H9 (cell line): ENCODE measurements at regions not wholly inside any gene's neighbourhood (a gene's known extent, or its start where the extent isn't known, plus 50 kb on each side); places are given as distances from the start of the nearest gene placed in this dataset.

Experiments
- DNase-seq: peaks from one replicate; pipeline ENCODE4 v3.0.0-alpha.2; 2017
- H2AFZ ChIP-seq: one replicate; pipeline ENCODE4 v1.6.1; 2013; ENCODE audit warnings: mild to moderate bottlenecking, low read length, control low read depth, moderate library complexity
- H2AK5ac ChIP-seq: 2 replicates; pipeline ENCODE4 v1.6.1; 2013; ENCODE audit warnings: low read length, control low read depth, mixed read lengths; ENCODE audit not compliant: insufficient read length
- H2BK120ac ChIP-seq: one replicate; pipeline ENCODE4 v1.6.1; 2013; ENCODE audit warnings: low read depth, mild to moderate bottlenecking, low read length, control low read depth, inconsistent platforms; ENCODE audit not compliant: poor library complexity, severe bottlenecking
- H2BK12ac ChIP-seq: 2 replicates; pipeline ENCODE4 v1.6.1; 2013; ENCODE audit warnings: low read length, control low read depth, mixed read lengths, low read depth; ENCODE audit not compliant: insufficient read length
- H2BK15ac ChIP-seq: 2 replicates; pipeline ENCODE4 v1.6.1; 2013; ENCODE audit warnings: low read depth, low read length, control low read depth
- H2BK20ac ChIP-seq: one replicate; pipeline ENCODE4 v1.6.1; 2013; ENCODE audit warnings: low read depth, mild to moderate bottlenecking, low read length, control low read depth, inconsistent platforms; ENCODE audit not compliant: poor library complexity, severe bottlenecking
- H2BK5ac ChIP-seq: 2 replicates; pipeline ENCODE4 v1.6.1; 2013; ENCODE audit warnings: low read length, control low read depth, mixed read lengths; ENCODE audit not compliant: insufficient read length
- H3K14ac ChIP-seq: 2 replicates; pipeline ENCODE4 v1.6.1; 2013; ENCODE audit warnings: low read length, control low read depth; ENCODE audit not compliant: insufficient read depth
- H3K18ac ChIP-seq: 2 replicates; pipeline ENCODE4 v1.6.1; 2013; ENCODE audit warnings: low read depth, mild to moderate bottlenecking, mixed read lengths, low read length, control low read depth; ENCODE audit not compliant: insufficient read length
- H3K23ac ChIP-seq: 2 replicates; pipeline ENCODE4 v1.6.1; 2013; ENCODE audit warnings: low read length, control low read depth, mixed read lengths, low read depth; ENCODE audit not compliant: insufficient read length
- H3K23me2 ChIP-seq: 2 replicates; pipeline ENCODE4 v1.6.1; 2013; ENCODE audit warnings: low read depth, mild to moderate bottlenecking, mixed read lengths, low read length, control low read depth; ENCODE audit not compliant: insufficient read length, poor library complexity, severe bottlenecking
- H3K27ac ChIP-seq: 2 replicates; pipeline ENCODE4 v1.5.1; 2013; ENCODE audit warnings: low read length, control low read depth, mixed read lengths, low read depth; ENCODE audit not compliant: insufficient read length
- H3K27me3 ChIP-seq: 2 replicates; pipeline ENCODE4 v1.6.1; 2013; ENCODE audit warnings: low read length, control low read depth, inconsistent platforms; ENCODE audit not compliant: insufficient read depth
- H3K4ac ChIP-seq: 2 replicates; pipeline ENCODE4 v1.6.1; 2013; ENCODE audit warnings: low read depth, mild to moderate bottlenecking, control low read depth, inconsistent platforms, low read length, moderate library complexity
- H3K4me1 ChIP-seq: 2 replicates; pipeline ENCODE4 v1.6.1; 2013; ENCODE audit warnings: low read length, control low read depth, inconsistent platforms; ENCODE audit not compliant: insufficient read depth
- H3K4me2 ChIP-seq: 2 replicates; pipeline ENCODE4 v1.6.1; 2013; ENCODE audit warnings: low read length, control low read depth, mixed read lengths; ENCODE audit not compliant: insufficient read length, insufficient read depth
- H3K56ac ChIP-seq: 2 replicates; pipeline ENCODE4 v1.6.1; 2013; ENCODE audit warnings: low read depth, mild to moderate bottlenecking, mixed read lengths, low read length, control low read depth; ENCODE audit not compliant: insufficient read length
- H3K79me1 ChIP-seq: 2 replicates; pipeline ENCODE4 v1.6.1; 2013; ENCODE audit warnings: low read depth, mild to moderate bottlenecking, moderate library complexity, low read length, control low read depth, inconsistent platforms; ENCODE audit not compliant: insufficient read depth, poor library complexity, severe bottlenecking
- H3K79me2 ChIP-seq: 2 replicates; pipeline ENCODE4 v1.6.1; 2013; ENCODE audit warnings: low read length, control low read depth, inconsistent platforms; ENCODE audit not compliant: insufficient read depth
- H3K9ac ChIP-seq: 2 replicates; pipeline ENCODE4 v1.6.1; 2013; ENCODE audit warnings: low read length, control low read depth, mixed read lengths; ENCODE audit not compliant: insufficient read length; ENCODE audit errors: extremely low read depth
- H3K9me3 ChIP-seq: one replicate; pipeline ENCODE4 v1.6.1; 2013; ENCODE audit warnings: low read depth, low read length, inconsistent platforms; ENCODE audit not compliant: control insufficient read depth
- H3T11ph ChIP-seq: one replicate; pipeline ENCODE4 v1.6.1; 2013; ENCODE audit warnings: mild to moderate bottlenecking, low read length, control low read depth, inconsistent platforms
- H4K20me1 ChIP-seq: one replicate; pipeline ENCODE4 v1.6.1; 2013; ENCODE audit not compliant: control insufficient read depth, insufficient read length, insufficient read depth
- H4K5ac ChIP-seq: 2 replicates; pipeline ENCODE4 v1.6.1; 2013; ENCODE audit warnings: low read depth, mild to moderate bottlenecking, mixed read lengths, low read length, control low read depth; ENCODE audit not compliant: insufficient read length
- H4K8ac ChIP-seq: replicated peaks from 2 replicates; pipeline ENCODE4 v1.6.1; 2013; ENCODE audit warnings: low read length, control low read depth, mixed read lengths, low read depth; ENCODE audit not compliant: insufficient read length
- H4K91ac ChIP-seq: 2 replicates; pipeline ENCODE4 v1.6.1; 2013; ENCODE audit warnings: low read depth, mild to moderate bottlenecking, moderate library complexity, mixed read lengths, low read length, control low read depth; ENCODE audit not compliant: insufficient read length
- H3K27ac Mint-ChIP-seq, 3 experiments: 2 replicates in 2 of 3; 3 replicates in 1 of 3; pipeline ENCODE4 v1.8.0; 2020 to 2021; ENCODE audit warnings: mixed read lengths in 3 of 3, mild to moderate bottlenecking in 1 of 3, moderate library complexity in 1 of 3
- H3K27me3 Mint-ChIP-seq: 2 replicates; pipeline ENCODE4 v1.8.0; 2021; ENCODE audit warnings: low read depth, mild to moderate bottlenecking, moderate library complexity, mixed read lengths
- H3K36me3 Mint-ChIP-seq, 3 experiments: 2 replicates in 2 of 3; 3 replicates in 1 of 3; pipeline ENCODE4 v1.8.0; 2020 to 2021; ENCODE audit warnings: low read depth in 3 of 3, mixed read lengths in 3 of 3; ENCODE audit not compliant: insufficient read depth in 1 of 3
- H3K4me1 Mint-ChIP-seq, 2 experiments: 2 replicates each; pipeline ENCODE4 v1.8.0; 2020; ENCODE audit warnings: mixed read lengths in 2 of 2
- H3K4me3 Mint-ChIP-seq, 2 experiments: 2 replicates in 1 of 2; 3 replicates in 1 of 2; pipeline ENCODE4 v1.8.0; 2020 to 2021; ENCODE audit warnings: mild to moderate bottlenecking in 2 of 2, mixed read lengths in 2 of 2, moderate library complexity in 1 of 2
- H3K9me3 Mint-ChIP-seq, 2 experiments: 2 replicates in 1 of 2; 3 replicates in 1 of 2; pipeline ENCODE4 v1.8.0; 2020; ENCODE audit warnings: mild to moderate bottlenecking in 2 of 2, mixed read lengths in 2 of 2, moderate library complexity in 1 of 2
- WGBS: extraction: QIAGEN DNeasy Blood & Tissue Kit; methylation state at CpG from one replicate; pipeline ENCODE4 v1.1.7; 2013; ENCODE audit warnings: missing lambda C conversion rate, low lambda C conversion rate, mixed read lengths; ENCODE audit not compliant: insufficient read length; ENCODE audit errors: extremely low coverage; 5-methylcytosine and 5-hydroxymethylcytosine counted together
- TF ChIP-seq, protein P1 (sequence below): fragments of 200-600 bp; sonication (generic); conservative IDR thresholded peaks from 3 replicates; pipeline ENCODE4 v1.8.0; 2021; ENCODE audit warnings: antibody characterized with exemption, mild to moderate bottlenecking

- no peaks in the 10 kb centered on the region for H3K27me3 ChIP-seq
- peaks cover 2% of the 10 kb centered on the region; the same call in 1 of the 2 replicates for H3K4me1 ChIP-seq
- H3K27ac ChIP-seq, result no peak overlapping the region
- no peaks in the 10 kb centered on the region for H3K79me2 ChIP-seq
- no peak overlapping the region for H2AK5ac ChIP-seq
- Mint-ChIP-seq H3K4me3 (no peak overlapping the region), H3K4me1 (peaks cover 38 to 42% of the 10 kb centered on the region in 2 experiments), H3K27me3 (no peaks in the 10 kb centered on the region), H3K27ac (no peak overlapping the region), H3K36me3 (peaks cover 0 to 10% (median 2%) of the 10 kb centered on the region in 3 experiments; a peak in 4 of 7 replicates), H3K9me3 (no peaks in the 10 kb centered on the region)
- H3K4me2 ChIP-seq, result no peak overlapping the region
- H3K9me3 ChIP-seq, result no peaks in the 10 kb centered on the region
- no peaks in the 10 kb centered on the region for H3K79me1 ChIP-seq
- H2BK12ac ChIP-seq, result no peak overlapping the region
- no peak overlapping the region for H2BK20ac ChIP-seq
- H2BK120ac ChIP-seq, result no peak overlapping the region
- H3K23ac ChIP-seq, result no peak overlapping the region
- TF ChIP-seq, protein P1, sequence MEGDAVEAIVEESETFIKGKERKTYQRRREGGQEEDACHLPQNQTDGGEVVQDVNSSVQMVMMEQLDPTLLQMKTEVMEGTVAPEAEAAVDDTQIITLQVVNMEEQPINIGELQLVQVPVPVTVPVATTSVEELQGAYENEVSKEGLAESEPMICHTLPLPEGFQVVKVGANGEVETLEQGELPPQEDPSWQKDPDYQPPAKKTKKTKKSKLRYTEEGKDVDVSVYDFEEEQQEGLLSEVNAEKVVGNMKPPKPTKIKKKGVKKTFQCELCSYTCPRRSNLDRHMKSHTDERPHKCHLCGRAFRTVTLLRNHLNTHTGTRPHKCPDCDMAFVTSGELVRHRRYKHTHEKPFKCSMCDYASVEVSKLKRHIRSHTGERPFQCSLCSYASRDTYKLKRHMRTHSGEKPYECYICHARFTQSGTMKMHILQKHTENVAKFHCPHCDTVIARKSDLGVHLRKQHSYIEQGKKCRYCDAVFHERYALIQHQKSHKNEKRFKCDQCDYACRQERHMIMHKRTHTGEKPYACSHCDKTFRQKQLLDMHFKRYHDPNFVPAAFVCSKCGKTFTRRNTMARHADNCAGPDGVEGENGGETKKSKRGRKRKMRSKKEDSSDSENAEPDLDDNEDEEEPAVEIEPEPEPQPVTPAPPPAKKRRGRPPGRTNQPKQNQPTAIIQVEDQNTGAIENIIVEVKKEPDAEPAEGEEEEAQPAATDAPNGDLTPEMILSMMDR, result no peak
- no peak overlapping the region for H2BK5ac ChIP-seq
- no peak overlapping the region for H3K18ac ChIP-seq
- no peak overlapping the region for H3K56ac ChIP-seq
- no CpG with 5 or more reads among the region's 5 CpGs for WGBS
- H2BK15ac ChIP-seq, result no peak overlapping the region
- DNase-seq, result no peak
- no peaks in the 10 kb centered on the region for H4K20me1 ChIP-seq
- no peak overlapping the region for H4K91ac ChIP-seq
- no peak overlapping the region for H4K5ac ChIP-seq
- H3K23me2 ChIP-seq, result no peaks in the 10 kb centered on the region
- H4K8ac ChIP-seq, result no peak overlapping the region
- H3T11ph ChIP-seq, result no peak overlapping the region
- no peak overlapping the region for H3K4ac ChIP-seq
- H3K14ac ChIP-seq, result no peak overlapping the region
- H3K9ac ChIP-seq, result no peak overlapping the region
- no peak overlapping the region for H2AFZ ChIP-seq
Measured at GRCh38 chr18:39586741-39587140, 2021.1 kb upstream of the CELF4 start.
